Neuronal stem cell (in vitro differentiated cells): ENCODE measurements at regions not wholly inside any gene's neighbourhood (a gene's known extent, or its start where the extent isn't known, plus 50 kb on each side); places are given as distances from the start of the nearest gene placed in this dataset. TPM values are rescaled to one million over a fixed set of nuclear protein-coding genes. Genes with fewer than 3 reads are reported as not detected.

Experiments
- DNase-seq: peaks from one replicate; pipeline ENCODE4 v3.0.0-alpha.2; 2013; ENCODE audit warnings: low spot score
- H2AFZ ChIP-seq: one replicate; pipeline ENCODE4 v1.6.1; 2013; ENCODE audit warnings: mild to moderate bottlenecking, low read length, inconsistent platforms
- H2AK5ac ChIP-seq: 2 replicates; pipeline ENCODE4 v1.6.1; 2013; ENCODE audit warnings: low read depth, mild to moderate bottlenecking, inconsistent platforms, low read length, moderate library complexity, mixed read lengths
- H2BK120ac ChIP-seq: 2 replicates; pipeline ENCODE4 v1.6.1; 2013; ENCODE audit warnings: low read depth, mild to moderate bottlenecking, inconsistent platforms, low read length, moderate library complexity, mixed read lengths
- H2BK12ac ChIP-seq: one replicate; pipeline ENCODE4 v1.6.1; 2013; ENCODE audit warnings: low read length, inconsistent platforms
- H2BK15ac ChIP-seq: 2 replicates; pipeline ENCODE4 v1.6.1; 2013; ENCODE audit warnings: mild to moderate bottlenecking, low read length, inconsistent platforms, mixed read lengths
- H2BK5ac ChIP-seq: one replicate; pipeline ENCODE4 v1.6.1; 2013; ENCODE audit warnings: inconsistent platforms, mild to moderate bottlenecking, low read length, moderate library complexity
- H3K14ac ChIP-seq: one replicate; pipeline ENCODE4 v1.6.1; 2013; ENCODE audit warnings: low read length, inconsistent platforms
- H3K18ac ChIP-seq: 2 replicates; pipeline ENCODE4 v1.6.1; 2013; ENCODE audit warnings: low read length, inconsistent platforms
- H3K23ac ChIP-seq: 2 replicates; pipeline ENCODE4 v1.6.1; 2013; ENCODE audit warnings: low read depth, mild to moderate bottlenecking, mixed read lengths, low read length, inconsistent platforms; ENCODE audit not compliant: poor library complexity
- H3K27ac ChIP-seq: replicated peaks from 3 replicates; pipeline ENCODE4 v1.5.1; 2013; ENCODE audit warnings: low read length, inconsistent platforms
- H3K27me3 ChIP-seq, 3 experiments: 2 replicates each; pipeline ENCODE4 v1.6.1; 2013; ENCODE audit warnings: low read length in 3 of 3, mild to moderate bottlenecking in 2 of 3, inconsistent platforms in 1 of 3, low read depth in 1 of 3, mixed read lengths in 1 of 3, moderate library complexity in 1 of 3; ENCODE audit not compliant: control insufficient read depth in 3 of 3, insufficient read depth in 3 of 3
- H3K36me3 ChIP-seq, 2 donors: replicated peaks in 1 of 2; 2 replicates each; pipeline ENCODE4 v1.6.1; 2013; ENCODE audit warnings: low read length in 2 of 2; ENCODE audit not compliant: control insufficient read depth in 2 of 2, insufficient read depth in 2 of 2
- H3K4ac ChIP-seq: 2 replicates; pipeline ENCODE4 v1.6.1; 2013; ENCODE audit warnings: inconsistent platforms, mild to moderate bottlenecking, low read length, moderate library complexity
- H3K4me1 ChIP-seq, 2 donors: 1 replicate in 1 of 2; 2 replicates in 1 of 2; pipeline ENCODE4 v1.6.1; 2013; ENCODE audit warnings: low read length in 2 of 2, low read depth in 1 of 2; ENCODE audit not compliant: control insufficient read depth in 2 of 2, insufficient read depth in 1 of 2
- H3K4me2 ChIP-seq: one replicate; pipeline ENCODE4 v1.6.1; 2013; ENCODE audit warnings: mild to moderate bottlenecking, low read length, inconsistent platforms; ENCODE audit not compliant: insufficient read depth, poor library complexity, severe bottlenecking
- H3K4me3 ChIP-seq, 2 donors: 2 replicates each; pipeline ENCODE4 v1.5.1; 2013; ENCODE audit warnings: low read length in 2 of 2, mild to moderate bottlenecking in 2 of 2, inconsistent platforms in 1 of 2, moderate library complexity in 1 of 2
- H3K79me1 ChIP-seq: one replicate; pipeline ENCODE4 v1.6.1; 2013; ENCODE audit warnings: low read depth, mild to moderate bottlenecking, inconsistent platforms, low read length, moderate library complexity
- H3K9ac ChIP-seq: one replicate; pipeline ENCODE4 v1.6.1; 2013; ENCODE audit warnings: mild to moderate bottlenecking, low read depth, low read length, inconsistent platforms; ENCODE audit not compliant: poor library complexity
- H3K9me3 ChIP-seq, 2 donors: replicated peaks in 1 of 2; 2 replicates each; pipeline versions ENCODE3 to v1.6.1; 2013; ENCODE audit warnings: low read length in 2 of 2, mild to moderate bottlenecking in 2 of 2, inconsistent platforms in 1 of 2, low read depth in 1 of 2, mixed read lengths in 1 of 2, moderate library complexity in 1 of 2; ENCODE audit not compliant: control insufficient read depth in 2 of 2, insufficient read depth in 1 of 2
- H4K8ac ChIP-seq: one replicate; pipeline ENCODE4 v1.6.1; 2013; ENCODE audit warnings: low read depth, mild to moderate bottlenecking, inconsistent platforms, low read length, moderate library complexity
- H4K91ac ChIP-seq: one replicate; pipeline ENCODE4 v1.6.1; 2013; ENCODE audit warnings: low read length, low read depth, mild to moderate bottlenecking, inconsistent platforms; ENCODE audit not compliant: poor library complexity
- WGBS, 2 donors: extraction: QIAGEN DNeasy Blood & Tissue Kit; methylation state at CpG; one replicate each; pipeline ENCODE4 v1.1.7; 2013; ENCODE audit warnings: missing lambda C conversion rate in 2 of 2, mixed read lengths in 1 of 2; ENCODE audit not compliant: insufficient read length in 2 of 2, insufficient replicate concordance in 1 of 2; ENCODE audit errors: extremely low coverage in 2 of 2; 5-methylcytosine and 5-hydroxymethylcytosine counted together
- small RNA-seq: library from polyadenylated mRNA; stranded (forward); fragments of <200 nt; extraction: miRNeasy Mini kit (QIAGEN cat#:217004); gene quantifications from one replicate; pipeline ENCODE3, GENCODE V24; 2013; ENCODE audit not compliant: insufficient read depth

DNA sequence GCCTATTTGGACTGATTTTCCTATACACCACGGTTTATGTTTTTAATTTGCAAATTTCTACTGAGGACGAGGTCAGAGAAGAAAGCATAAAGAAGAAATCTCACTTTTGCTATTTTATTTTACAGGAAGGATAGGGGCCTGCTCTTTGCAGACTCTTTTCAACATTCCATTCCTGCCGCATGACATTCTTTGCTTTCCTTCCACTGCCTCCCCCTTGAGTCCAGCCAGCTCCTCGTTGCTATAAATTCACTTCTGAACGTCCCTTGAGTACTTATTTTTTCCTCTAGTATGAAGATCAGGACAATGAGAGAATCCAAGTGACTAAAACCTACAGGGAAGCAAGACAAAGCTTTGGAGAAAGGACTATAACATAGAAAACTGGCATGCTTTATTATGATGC is 53.4 kb upstream of the PTGFR start:
- H2AK5ac ChIP-seq, result no peak overlapping the region
- H3K9me3 ChIP-seq, result no peaks in the 10 kb centered on the region
- DNase-seq, result no peak
- H3K4me1 ChIP-seq, result no peaks in the 10 kb centered on the region
- H4K8ac ChIP-seq, result no peak overlapping the region
- no peak overlapping the region for H2BK12ac ChIP-seq
- H3K27me3 ChIP-seq, result no peaks in the 10 kb centered on the region
- no peak overlapping the region for H3K27ac ChIP-seq
- H3K9ac ChIP-seq, result no peak overlapping the region
- no peak overlapping the region for H4K91ac ChIP-seq
- no peak overlapping the region for H3K23ac ChIP-seq
- no peak overlapping the region for H3K14ac ChIP-seq
- no peak overlapping the region for H2AFZ ChIP-seq
- no peak overlapping the region for H3K4ac ChIP-seq
- H3K4me2 ChIP-seq, result no peak overlapping the region
- H3K4me3 ChIP-seq, result no peak overlapping the region
- no peaks in the 10 kb centered on the region for H3K36me3 ChIP-seq
- H2BK5ac ChIP-seq, result no peak overlapping the region
- H3K79me1 ChIP-seq, result no peaks in the 10 kb centered on the region
- H2BK15ac ChIP-seq, result no peak overlapping the region
- WGBS, 2 donors, result no CpG with 5 or more reads among the region's 5 CpGs
- H2BK120ac ChIP-seq, result no peak overlapping the region
- H3K18ac ChIP-seq, result no peak overlapping the region

GRCh38 chr1:78437941-78438340 is 52.8 kb upstream of the PTGFR start:
- Histone ChIP-seq H2BK12ac (no peak overlapping the region), H4K91ac (no peak overlapping the region), H3K4me1 (no peaks in the 10 kb centered on the region), H3K27me3 (no peaks in the 10 kb centered on the region), H2BK120ac (no peak overlapping the region), H3K27ac (no peak overlapping the region), H2BK15ac (no peak overlapping the region), H2BK5ac (no peak overlapping the region), H3K18ac (no peak overlapping the region), H3K9ac (no peak overlapping the region), H3K79me1 (no peaks in the 10 kb centered on the region), H3K4me2 (no peak overlapping the region), H3K14ac (no peak overlapping the region), H3K4me3 (no peak overlapping the region), H3K36me3 (no peaks in the 10 kb centered on the region), H3K23ac (no peak overlapping the region), H2AK5ac (no peak overlapping the region), H2AFZ (no peak overlapping the region), H3K4ac (no peak overlapping the region), H3K9me3 (no peaks in the 10 kb centered on the region), H4K8ac (no peak overlapping the region)
- DNase-seq, result no peak
- WGBS, 2 donors, result no CpG with 5 or more reads among the region's 1 CpG

DNA sequence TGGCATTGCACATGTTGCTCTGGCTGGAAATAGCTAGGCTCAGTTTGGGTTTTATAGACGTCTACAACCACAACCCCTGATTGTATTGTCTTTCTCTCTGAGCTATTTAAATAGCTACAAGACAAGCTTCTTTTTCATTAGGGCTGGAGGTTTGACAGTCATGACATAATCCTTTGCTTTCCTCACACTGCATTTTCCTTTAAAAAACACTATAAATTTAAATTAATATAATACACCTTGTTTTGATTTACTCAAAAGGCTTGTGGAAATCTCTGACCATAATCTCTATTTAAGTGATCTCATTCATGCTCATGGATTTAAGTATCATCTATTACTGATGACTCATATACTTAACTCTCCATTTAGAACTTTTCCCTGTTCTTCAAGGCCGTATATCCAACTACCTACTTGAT is 50.4 kb upstream of the PTGFR start:
- no peaks in the 10 kb centered on the region for H3K27me3 ChIP-seq
- no peak overlapping the region for H4K8ac ChIP-seq
- H3K27ac ChIP-seq, result no peak overlapping the region
- no peak overlapping the region for H3K18ac ChIP-seq
- no peak overlapping the region for H2BK15ac ChIP-seq
- H2BK12ac ChIP-seq, result no peak overlapping the region
- H3K4me1 ChIP-seq, result no peaks in the 10 kb centered on the region
- no peak overlapping the region for H3K4me2 ChIP-seq
- no peaks in the 10 kb centered on the region for H3K9me3 ChIP-seq
- no peak for DNase-seq
- H3K79me1 ChIP-seq, result no peaks in the 10 kb centered on the region
- no peaks in the 10 kb centered on the region for H3K36me3 ChIP-seq
- H4K91ac ChIP-seq, result no peak overlapping the region
- H3K4me3 ChIP-seq, result no peak overlapping the region
- H2AFZ ChIP-seq, result no peak overlapping the region
- H2AK5ac ChIP-seq, result no peak overlapping the region
- H3K4ac ChIP-seq, result no peak overlapping the region
- H2BK5ac ChIP-seq, result no peak overlapping the region
- H3K14ac ChIP-seq, result no peak overlapping the region
- H3K9ac ChIP-seq, result no peak overlapping the region
- no CpG with 5 or more reads among the region's 2 CpGs for WGBS, 2 donors
- no peak overlapping the region for H2BK120ac ChIP-seq
- no peak overlapping the region for H3K23ac ChIP-seq

Small RNAs in the stretch of these regions (small RNA-seq; reads per million reads assigned to genes)
- gene AC096531.1 (not detected), gene RNA5SP23 (not detected)
